Left renal cortex interstitium (tissue), 4 donors: ENCODE measurements at regions not wholly inside any gene's neighbourhood (a gene's known extent, or its start where the extent isn't known, plus 50 kb on each side); places are given as distances from the start of the nearest gene placed in this dataset.
"Not testable (repeated sequence)": the region's sequence is repeated elsewhere in the genome, so short reads cannot be mapped to it uniquely, and the experiment has no call there.

Experiments
- DNase-seq, 4 donors: peaks; one replicate each; pipeline ENCODE4 v3.0.0-alpha.2; 2013; ENCODE audit warnings: low read depth in 4 of 4, low spot score in 2 of 4, missing footprints in 1 of 4

GRCh38 chr15:99826157-99826780 lies 93.0 kb upstream of the LYSMD4 start:
- DNase-seq = no peak

GRCh38 chr15:99823346-99823745 lies 90.1 kb upstream of the LYSMD4 start:
- DNase-seq = no peak

GRCh38 chr15:99819981-99820718 lies 86.9 kb upstream of the LYSMD4 start:
- no peak for DNase-seq

- DNase-seq = no peak
These were observed 85.6 kb upstream of the LYSMD4 start for GRCh38 chr15:99818872-99819271.

DNA sequence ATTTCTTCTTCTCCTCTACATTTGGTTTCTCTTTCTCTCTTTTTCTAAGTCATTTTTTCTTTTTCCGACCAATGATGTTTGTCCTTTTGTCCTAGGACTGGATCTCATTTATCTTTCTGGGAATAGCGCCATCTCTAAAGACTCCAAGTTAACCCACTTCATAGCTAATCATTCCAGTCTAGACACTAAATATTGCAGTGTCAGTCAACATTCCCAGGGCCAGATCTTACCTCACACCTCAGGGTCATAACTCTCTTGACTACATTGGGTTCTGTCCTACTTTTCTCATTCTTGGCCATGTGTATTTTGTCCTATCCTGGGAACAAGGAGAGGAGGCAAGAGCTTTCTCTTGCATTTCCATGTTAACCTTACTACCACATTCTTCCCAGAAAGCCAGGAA lies 83.6 kb upstream of the LYSMD4 start:
- not testable (repeated sequence) for DNase-seq

DNA sequence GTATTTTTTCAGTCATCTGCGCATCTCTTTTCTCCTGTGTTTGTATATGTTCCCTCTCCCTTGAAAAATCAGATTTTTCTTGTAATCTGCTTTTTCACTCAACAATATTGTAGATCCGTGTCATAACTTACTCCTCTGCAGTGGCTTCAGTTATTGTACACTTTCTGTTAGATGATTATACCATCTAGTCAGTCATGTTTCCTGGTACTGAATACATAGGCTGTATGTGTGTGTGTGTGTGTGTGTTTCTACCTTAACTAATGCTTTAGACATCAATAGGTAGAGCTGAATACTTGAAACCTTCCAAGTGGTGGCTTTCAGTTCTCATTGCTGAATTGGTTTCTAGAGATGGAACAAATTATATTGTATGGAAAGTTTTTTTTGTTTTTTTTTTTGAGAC lies 77.4 kb upstream of the LYSMD4 start:
- DNase-seq = not testable (repeated sequence)

DNA sequence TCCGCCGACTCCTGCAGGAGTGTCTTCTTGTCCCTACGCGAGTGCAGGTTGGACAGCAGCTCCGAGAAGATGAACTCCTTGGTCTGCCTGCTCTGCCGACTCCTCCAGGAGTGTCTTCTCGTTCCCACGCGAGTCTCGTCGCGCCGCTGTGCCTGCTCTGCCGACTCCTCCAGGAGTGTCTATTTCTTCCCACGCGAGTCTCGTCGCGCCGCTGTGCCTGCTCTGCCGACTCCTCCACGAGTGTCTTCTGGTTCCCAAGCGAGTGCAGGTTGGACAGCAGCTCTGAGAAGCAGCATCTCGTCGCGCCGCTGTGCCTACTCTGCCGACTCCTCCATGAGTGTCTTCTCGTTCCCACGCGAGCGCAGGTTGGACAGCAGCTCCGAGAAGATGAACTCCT lies 66.6 kb upstream of the LYSMD4 start:
- DNase-seq = not testable (repeated sequence)

DNA sequence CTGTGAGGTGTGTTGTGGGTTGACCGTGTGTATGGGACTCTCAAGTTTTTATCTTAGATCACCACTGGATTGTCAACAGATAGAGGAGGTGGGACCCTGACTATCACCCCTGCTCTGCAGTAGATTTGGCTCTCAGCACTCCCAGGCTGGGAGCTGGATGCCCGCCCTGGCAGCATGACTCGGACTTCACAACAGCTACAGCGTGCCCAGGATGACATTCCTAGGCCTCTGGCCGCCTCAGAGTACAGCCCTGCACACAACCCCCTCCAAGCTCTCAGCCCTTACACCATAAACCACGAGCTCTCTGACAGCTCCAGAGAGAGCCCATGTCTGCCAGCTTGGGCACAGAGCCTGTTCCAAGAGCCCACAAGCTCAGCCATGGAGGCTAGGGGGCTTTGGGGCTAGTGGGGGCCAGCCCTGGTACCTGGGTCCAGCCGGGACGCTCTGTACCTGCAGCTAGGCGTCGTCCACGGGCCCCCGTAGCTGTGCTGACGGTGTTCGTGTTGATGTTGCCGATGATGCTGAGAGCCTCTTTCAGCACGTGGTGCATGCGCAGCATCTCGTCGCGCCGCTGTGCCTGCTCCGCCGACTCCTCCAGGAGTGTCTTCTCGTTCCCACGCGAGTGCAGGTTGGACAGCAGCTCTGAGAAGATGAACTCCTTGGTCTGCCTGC lies 66.1 kb upstream of the LYSMD4 start:
- not testable (repeated sequence) for DNase-seq

DNA sequence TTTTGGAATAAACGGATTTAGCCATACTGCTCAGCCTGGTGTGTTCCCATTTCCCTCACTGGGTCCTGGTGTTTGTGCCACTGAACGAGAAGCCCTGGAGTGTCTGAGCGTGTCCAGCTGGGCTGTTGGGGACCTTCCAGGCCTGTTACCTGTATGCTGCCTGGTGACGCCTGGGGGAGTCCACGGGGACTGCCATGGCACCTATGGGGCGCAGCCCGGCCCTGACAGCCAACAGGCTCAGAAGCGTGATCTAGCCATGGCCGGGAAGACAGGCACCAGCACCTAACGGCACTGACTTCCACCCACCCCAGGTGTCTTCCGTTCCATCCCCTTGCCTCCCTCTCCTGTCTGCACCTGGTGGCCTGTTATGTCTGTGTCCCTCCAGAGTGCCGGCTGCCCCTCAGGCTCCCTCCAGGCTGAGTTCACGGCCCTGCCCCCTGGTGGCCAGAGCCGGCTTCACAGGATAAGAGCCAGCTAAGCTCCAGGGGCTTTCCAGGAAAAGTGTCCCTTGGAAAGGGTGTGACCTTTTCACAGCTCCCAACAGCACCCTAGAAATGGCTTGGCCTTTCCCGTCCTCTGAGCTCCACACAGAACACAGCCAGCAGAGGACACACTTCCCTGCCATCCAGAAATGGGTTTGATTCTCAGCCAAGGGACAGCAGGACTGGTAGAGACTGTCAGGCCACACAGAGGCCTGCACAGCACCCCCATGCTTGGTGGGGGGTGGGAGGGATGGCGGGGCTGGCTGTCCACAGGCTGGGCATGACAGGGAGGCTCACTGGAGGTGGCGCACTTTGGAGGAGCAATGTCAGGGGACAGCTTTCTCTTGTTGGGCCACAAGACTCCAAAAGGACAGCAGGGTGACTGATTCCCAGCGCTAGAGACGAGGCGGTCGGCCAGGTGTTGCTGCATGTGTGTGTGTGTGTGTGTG lies 64.0 kb upstream of the LYSMD4 start:
- not testable (repeated sequence) for DNase-seq

GRCh38 chr15:99791881-99792807 lies 58.9 kb upstream of the LYSMD4 start:
- not testable (repeated sequence) for DNase-seq

DNA sequence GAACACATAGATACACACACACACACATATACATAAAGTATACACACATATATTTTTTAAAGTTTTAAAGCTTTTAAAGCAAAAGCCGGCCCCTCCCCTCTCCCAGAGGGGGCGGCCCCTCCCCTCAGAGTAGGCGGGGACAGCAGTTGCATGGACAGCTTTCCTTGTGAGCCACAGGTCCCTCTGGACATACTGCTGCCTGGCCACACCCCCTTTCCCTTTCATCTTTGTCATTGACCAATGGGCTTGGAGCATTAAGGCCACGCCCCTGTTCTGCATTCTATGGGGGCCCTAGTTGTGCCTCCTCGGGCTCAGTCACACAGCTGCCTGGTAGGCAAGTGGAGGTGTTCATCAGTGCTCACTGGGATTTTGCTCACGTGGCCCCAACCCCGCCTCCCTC lies 57.5 kb upstream of the LYSMD4 start:
- DNase-seq = not testable (repeated sequence)

GRCh38 chr15:99788156-99788555 lies 54.9 kb upstream of the LYSMD4 start:
- no peak for DNase-seq

- DNase-seq = not testable (repeated sequence)
These were observed 51.6 kb upstream of the LYSMD4 start for GRCh38 chr15:99784800-99785199.

DNA sequence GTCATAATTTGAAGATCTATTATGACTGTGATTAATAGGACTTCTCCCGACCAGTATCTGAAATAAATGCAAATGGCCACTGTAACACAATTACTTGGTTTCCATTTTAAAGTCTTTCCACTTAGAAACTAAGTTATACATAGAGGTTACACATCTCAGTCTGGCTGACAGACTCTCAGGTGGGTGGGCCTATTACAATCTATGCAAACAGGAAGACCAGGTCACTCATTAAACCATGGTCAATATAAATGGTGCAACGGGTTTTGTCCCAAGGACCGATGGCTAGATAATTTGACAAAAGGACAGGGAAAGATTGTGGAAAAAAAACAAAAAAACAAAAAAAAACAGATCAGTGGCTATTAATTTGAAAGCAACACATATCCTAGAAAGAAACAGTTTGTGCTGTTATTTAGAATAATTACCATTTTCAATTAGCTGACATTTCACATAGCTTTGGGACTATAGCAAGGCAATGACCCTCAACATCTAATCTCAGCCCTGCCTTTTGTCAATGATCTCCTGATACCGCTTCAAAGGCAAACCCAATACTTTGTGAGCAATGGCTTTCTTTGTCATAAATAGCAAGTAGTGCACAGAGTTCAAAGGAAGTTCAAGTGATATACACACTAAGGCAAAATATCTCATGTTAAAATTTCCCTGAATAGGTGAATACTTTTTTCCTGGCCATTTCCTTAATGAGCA lies 50.8 kb upstream of the LYSMD4 start:
- not testable (repeated sequence) for DNase-seq
